Left ventricle myocardium superior (tissue), 1 donor: ENCODE measurements at regions not wholly inside any gene's neighbourhood (a gene's known extent, or its start where the extent isn't known, plus 50 kb on each side); places are given as distances from the start of the nearest gene placed in this dataset.

ENCODE experiments used
- ATAC-seq: fragments of 200-7000 bp; cut with Tn5 transposase; one replicate; pipeline ENCODE4 v1.9.1; 2020; ENCODE audit warnings: mild to moderate bottlenecking, moderate library complexity
- DNase-seq: peaks from one replicate; pipeline ENCODE4 v3.0.0-alpha.2; 2020
- intact Hi-C: fragments of 100-400 bp; cut with micrococcal nuclease; formaldehyde crosslinking; loops from one replicate; pipeline ENCODE4 v1.11.0; 2022
- donor health status: DM: no; HTN: yes; CAD: no; lungs with severe emphysema.

GRCh38 chr3:140752499-140752898 lies 74.6 kb downstream of the TRIM42 start:
- ATAC-seq = no peak
- DNase-seq = no peak
- intact Hi-C loops = no loop called here

GRCh38 chr3:140753865-140754754 lies 76.2 kb downstream of the TRIM42 start:
- no peak for DNase-seq
- ATAC-seq = no peak
- intact Hi-C loops = no loop called here

GRCh38 chr3:140754936-140755335 lies 77.1 kb downstream of the TRIM42 start:
- DNase-seq (no peak), ATAC-seq (no peak)
- intact Hi-C loops = no loop called here

GRCh38 chr3:140756240-140757016 lies 78.6 kb downstream of the TRIM42 start:
- DNase-seq = no peak
- no peak for ATAC-seq
- intact Hi-C loops = no loop called here

GRCh38 chr3:140758791-140759444 lies 81.1 kb downstream of the TRIM42 start:
- no peak for DNase-seq
- no peak for ATAC-seq
- intact Hi-C loops = no loop called here

GRCh38 chr3:140760324-140761075 lies 82.6 kb downstream of the TRIM42 start:
- no peak for DNase-seq
- intact Hi-C loops = no loop called here
- no peak for ATAC-seq

- DNase-seq = no peak
- intact Hi-C loops = no loop called here
- no peak for ATAC-seq
These were observed 83.3 kb downstream of the TRIM42 start for GRCh38 chr3:140761076-140761639.

- ATAC-seq (no peak), DNase-seq (no peak)
- intact Hi-C loops = no loop called here
These were observed 84.9 kb downstream of the TRIM42 start for GRCh38 chr3:140762746-140763145.

GRCh38 chr3:140763532-140763931 lies 85.7 kb downstream of the TRIM42 start:
- intact Hi-C loops = no loop called here
- no peak for ATAC-seq
- no peak for DNase-seq

- ATAC-seq (no peak), DNase-seq (no peak)
- intact Hi-C loops = no loop called here
These were observed 87.4 kb downstream of the TRIM42 start for GRCh38 chr3:140765246-140765645.

- intact Hi-C loops = no loop called here
- DNase-seq (no peak), ATAC-seq (no peak)
These were observed 88.6 kb downstream of the TRIM42 start for GRCh38 chr3:140766465-140766864.

- no peak for ATAC-seq
- no peak for DNase-seq
- intact Hi-C loops = no loop called here
These were observed 89.7 kb downstream of the TRIM42 start for GRCh38 chr3:140767566-140767965.

- DNase-seq (no peak), ATAC-seq (no peak)
- intact Hi-C loops = no loop called here
These were observed 91.1 kb downstream of the TRIM42 start for GRCh38 chr3:140768941-140769340.

GRCh38 chr3:140769951-140770350 lies 92.1 kb downstream of the TRIM42 start:
- no peak for ATAC-seq
- no peak for DNase-seq
- intact Hi-C loops = no loop called here

- intact Hi-C loops = no loop called here
- ATAC-seq = no peak
These were observed 93.3 kb downstream of the TRIM42 start for GRCh38 chr3:140770977-140771667.

GRCh38 chr3:140777631-140778233 lies 99.9 kb downstream of the TRIM42 start:
- intact Hi-C loops = no loop called here
- ATAC-seq (no peak), DNase-seq (no peak)

More at GRCh38 chr3:140770977-140771667, 93.3 kb downstream of the TRIM42 start:
- no peak for DNase-seq

GRCh38 chr3:140791368-140791767 lies 113.5 kb downstream of the TRIM42 start:
- no peak for DNase-seq
- intact Hi-C loops = no loop called here
- ATAC-seq = no peak

- intact Hi-C loops = no loop called here
- no peak for ATAC-seq
These were observed 116.6 kb downstream of the TRIM42 start for GRCh38 chr3:140794507-140794906.

More at GRCh38 chr3:140794507-140794906, 116.6 kb downstream of the TRIM42 start:
- DNase-seq = no peak
